B cell (primary cell): ENCODE measurements at regions not wholly inside any gene's neighbourhood (a gene's known extent, or its start where the extent isn't known, plus 50 kb on each side); places are given as distances from the start of the nearest gene placed in this dataset.

Source experiments
- ATAC-seq: fragments of 200-7000 bp; cut with Tn5 transposase; one replicate; pipeline ENCODE4 v1.10.0; 2021; ENCODE audit warnings: low read depth, mild to moderate bottlenecking, moderate number of reproducible peaks, moderate library complexity
- CTCF ChIA-PET: fragments of 350-600 bp; sonication (Branson Sonifier 250); formaldehyde crosslinking; loops from one replicate; lab custom pipeline; 2021; ENCODE audit warnings: antibody characterized with exemption, inconsistent platforms; lab: Charles Lee
- POLR2A ChIA-PET: fragments of 350-600 bp; sonication (Branson Sonifier 250); formaldehyde crosslinking; loops from one replicate; lab custom pipeline; 2021; ENCODE audit warnings: antibody characterized with exemption; lab: Charles Lee
- DNase-seq: peaks from one replicate; pipeline ENCODE4 v3.0.0; 2013
- H2AFZ ChIP-seq: 2 replicates; pipeline ENCODE4 v1.6.1; 2012; ENCODE audit warnings: mild to moderate bottlenecking, low read depth, low read length; ENCODE audit not compliant: insufficient read depth, poor library complexity, severe bottlenecking
- H3K27ac ChIP-seq, 2 donors: 1 replicate in 1 of 2; 2 replicates in 1 of 2; pipeline ENCODE4 v1.5.1; 2012 to 2013; ENCODE audit warnings: low read length in 2 of 2, mild to moderate bottlenecking in 2 of 2, moderate library complexity in 1 of 2
- H3K27me3 ChIP-seq, 4 experiments: fragments of 200-600 bp in 1 of 4; sonication (generic) in 1 of 4; replicated peaks in 1 of 4; 1 replicate in 2 of 4; 2 replicates in 2 of 4; pipeline versions ENCODE4 v1.6.1 to v1.7.0; 2013 to 2016; ENCODE audit warnings: low read length in 3 of 4, mild to moderate bottlenecking in 2 of 4, mixed read lengths in 1 of 4, moderate library complexity in 1 of 4; ENCODE audit not compliant: insufficient read depth in 4 of 4, control insufficient read depth in 3 of 4; ENCODE audit errors: control extremely low read depth in 1 of 4
- H3K36me3 ChIP-seq, 2 experiments: replicated peaks in 1 of 2; 1 replicate in 1 of 2; 2 replicates in 1 of 2; pipeline versions ENCODE4 v1.6.1 to v1.7.1; 2013; ENCODE audit warnings: low read length in 1 of 2; ENCODE audit not compliant: insufficient read depth in 2 of 2, control insufficient read depth in 1 of 2; ENCODE audit errors: control extremely low read depth in 1 of 2, extremely low read depth in 1 of 2
- H3K4me1 ChIP-seq, 2 donors: fragments of 200-600 bp in 1 of 2; sonication (generic) in 1 of 2; 1 replicate in 1 of 2; 2 replicates in 1 of 2; pipeline versions ENCODE4 v1.5.1 to v1.6.1; 2013 to 2017; ENCODE audit warnings: low read length in 2 of 2; ENCODE audit not compliant: control insufficient read depth in 2 of 2, insufficient read depth in 2 of 2
- H3K4me2 ChIP-seq: replicated peaks from 2 replicates; pipeline ENCODE3; 2012; ENCODE audit warnings: mild to moderate bottlenecking, low read depth, low read length; ENCODE audit not compliant: poor library complexity, severe bottlenecking
- H3K4me3 ChIP-seq, 5 experiments: fragments of 200-600 bp in 1 of 5; sonication (generic) in 1 of 5; 1 replicate in 3 of 5; 2 replicates in 2 of 5; pipeline versions ENCODE4 v1.5.1 to v1.7.0; 2011 to 2016; ENCODE audit warnings: low read length in 4 of 5, mild to moderate bottlenecking in 4 of 5, low read depth in 2 of 5, control low read depth in 1 of 5, moderate library complexity in 1 of 5; ENCODE audit not compliant: insufficient read depth in 1 of 5; ENCODE audit errors: control extremely low read depth in 1 of 5, extremely low read depth in 1 of 5
- H3K79me2 ChIP-seq: fragments of 200-600 bp; sonication (generic); one replicate; pipeline ENCODE4 v1.6.0; 2016; ENCODE audit warnings: low read length; ENCODE audit not compliant: control insufficient read depth, insufficient read depth
- H3K9ac ChIP-seq: fragments of 200-600 bp; sonication (generic); 2 replicates; pipeline ENCODE4 v1.6.1; 2017; ENCODE audit warnings: mild to moderate bottlenecking, low read length, moderate library complexity
- H3K9me3 ChIP-seq, 3 donors: one replicate each; pipeline versions ENCODE4 v1.6.1 to v1.7.1; 2013; ENCODE audit warnings: low read length in 2 of 3; ENCODE audit not compliant: control insufficient read depth in 2 of 3, insufficient read depth in 1 of 3; ENCODE audit errors: control extremely low read depth in 1 of 3
- H4K20me1 ChIP-seq: 2 replicates; pipeline ENCODE4 v1.6.0; 2012; ENCODE audit warnings: mild to moderate bottlenecking, low read length; ENCODE audit not compliant: insufficient read depth, control insufficient read depth, poor library complexity, severe bottlenecking
- H3K27ac Mint-ChIP-seq: one replicate; pipeline ENCODE4 v1.8.0; 2021; ENCODE audit warnings: mixed read lengths
- H3K27me3 Mint-ChIP-seq: one replicate; pipeline ENCODE4 v1.8.0; 2021; ENCODE audit warnings: mixed read lengths
- H3K4me1 Mint-ChIP-seq: one replicate; pipeline ENCODE4 v1.8.0; 2021; ENCODE audit warnings: mixed read lengths
- H3K4me3 Mint-ChIP-seq: one replicate; pipeline ENCODE4 v1.8.0; 2021; ENCODE audit warnings: mixed read lengths
- H3K9me3 Mint-ChIP-seq: one replicate; pipeline ENCODE4 v1.8.0; 2022; ENCODE audit warnings: mixed read lengths; ENCODE audit not compliant: insufficient read depth
- CTCF ChIP-seq: fragments of 200-600 bp; IDR thresholded peaks from one replicate; pipeline ENCODE4 v1.8.0; 2022; ENCODE audit warnings: antibody characterized with exemption, mild to moderate bottlenecking
- EZH2 ChIP-seq: IDR thresholded peaks from 2 replicates; pipeline ENCODE4 v1.6.1; 2012; ENCODE audit warnings: borderline replicate concordance, low read depth, mild to moderate bottlenecking, moderate library complexity, low read length; ENCODE audit not compliant: insufficient read depth, poor library complexity, severe bottlenecking
- WGBS: methylation state at CpG from one replicate; pipeline ENCODE4 v1.1.5; 2013; ENCODE audit warnings: missing lambda C conversion rate; ENCODE audit not compliant: insufficient coverage; 5-methylcytosine and 5-hydroxymethylcytosine counted together
- intact Hi-C: fragments of 100-400 bp; cut with micrococcal nuclease; formaldehyde crosslinking; loops from one replicate; pipeline ENCODE4 v1.10.0; 2022

- ChIA-PET CTCF (no interaction called here), POLR2A (no interaction called here)
- no peaks in the 10 kb centered on the region for H3K27me3 ChIP-seq
- no peaks in the 10 kb centered on the region for H3K4me1 ChIP-seq
- H3K9me3 ChIP-seq = no peaks in the 10 kb centered on the region
- DNase-seq (no peak), ATAC-seq (no peak)
- H3K27ac ChIP-seq = no peak overlapping the region
- H2AFZ ChIP-seq = no peak overlapping the region
- no peak overlapping the region for H3K4me3 ChIP-seq
- no peak overlapping the region for H3K27ac Mint-ChIP-seq
- no peaks in the 10 kb centered on the region for H4K20me1 ChIP-seq
- H3K79me2 ChIP-seq = no peaks in the 10 kb centered on the region
- H3K9me3 Mint-ChIP-seq = peaks cover 2% of the 10 kb centered on the region
- intact Hi-C loops = no loop called here
- no peaks in the 10 kb centered on the region for H3K36me3 ChIP-seq
- no peaks in the 10 kb centered on the region for H3K27me3 Mint-ChIP-seq
- TF ChIP-seq EZH2 (no peak), CTCF (no peak)
- WGBS = 100% methylated on average over 1 of the region's 1 CpG
- no peak overlapping the region for H3K4me3 Mint-ChIP-seq
- H3K4me1 Mint-ChIP-seq = no peaks in the 10 kb centered on the region
- H3K9ac ChIP-seq = no peak overlapping the region
- no peak overlapping the region for H3K4me2 ChIP-seq
Measured at GRCh38 chr1:79386730-79387129, 380.2 kb upstream of the ADGRL4 start.

GRCh38 chr1:79380078-79380477 is 373.5 kb upstream of the ADGRL4 start:
- no peaks in the 10 kb centered on the region for H3K4me1 ChIP-seq
- no peak overlapping the region for H3K4me2 ChIP-seq
- DNase-seq (no peak), ATAC-seq (no peak)
- Mint-ChIP-seq H3K4me3 (no peak overlapping the region), H3K4me1 (no peaks in the 10 kb centered on the region), H3K27me3 (no peaks in the 10 kb centered on the region), H3K27ac (no peak overlapping the region), H3K9me3 (no peaks in the 10 kb centered on the region)
- intact Hi-C loops = no loop called here
- ChIA-PET CTCF (no interaction called here), POLR2A (no interaction called here)
- no peak overlapping the region for H3K9ac ChIP-seq
- H2AFZ ChIP-seq = no peak overlapping the region
- H3K36me3 ChIP-seq = no peaks in the 10 kb centered on the region
- no peaks in the 10 kb centered on the region for H3K27me3 ChIP-seq
- TF ChIP-seq EZH2 (no peak), CTCF (no peak)
- H3K4me3 ChIP-seq = no peak overlapping the region
- H3K27ac ChIP-seq = no peak overlapping the region
- H4K20me1 ChIP-seq = no peaks in the 10 kb centered on the region
- H3K79me2 ChIP-seq = no peaks in the 10 kb centered on the region
- H3K9me3 ChIP-seq = no peaks in the 10 kb centered on the region
- WGBS = no CpG with 5 or more reads among the region's 3 CpGs
